ENCODE measurements at regions not wholly inside any gene's neighbourhood (a gene's known extent, or its start where the extent isn't known, plus 50 kb on each side); places are given as distances from the start of the nearest gene placed in this dataset.

DNA sequence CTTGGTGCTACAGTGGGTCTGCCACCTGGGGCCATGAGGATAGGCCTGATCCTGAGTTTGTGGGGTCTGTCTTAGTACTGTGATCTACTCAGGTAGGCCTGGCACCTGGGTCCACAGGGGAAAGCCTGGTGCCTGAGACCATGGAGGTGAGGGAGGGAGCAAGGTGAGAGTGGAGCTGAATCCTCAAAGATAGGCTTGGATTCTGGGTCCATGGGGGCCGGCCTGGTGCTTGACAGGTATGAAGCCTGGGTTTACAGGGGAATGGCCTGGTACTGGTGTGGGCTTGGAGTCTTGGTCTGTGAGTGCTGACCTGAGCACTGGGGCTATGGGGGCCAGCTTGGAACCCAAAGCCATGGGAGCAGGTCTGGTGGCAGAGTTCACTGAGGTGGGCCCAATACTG, 439.2 kb upstream of the SMARCA2 start:
- no peak for DNase-seq (ENCODE audit: low spot score)
- H3K27ac Mint-ChIP-seq (ENCODE audit: unreplicated experiment), result no peak overlapping the region
- TF ChIP-seq CTCF (IDR thresholded peaks at IDR 0.05), result no peak
- H3K36me3 Mint-ChIP-seq (ENCODE audit: low read depth), result no peaks in the 10 kb centered on the region
- H3K27me3 Mint-ChIP-seq (ENCODE audit: low read depth), result no peaks in the 10 kb centered on the region
- no peak overlapping the region for H3K4me3 Mint-ChIP-seq (ENCODE audit: unreplicated experiment)
- H3K9me3 Mint-ChIP-seq (ENCODE audit: low read depth), result peaks cover 23% of the 10 kb centered on the region
- no peaks in the 10 kb centered on the region for H3K4me1 Mint-ChIP-seq (ENCODE audit: low read depth)

GRCh38 chr9:1580215-1580614, 434.9 kb upstream of the SMARCA2 start:
- no peak for TF ChIP-seq CTCF (IDR thresholded peaks at IDR 0.05)
- H3K4me1 Mint-ChIP-seq (ENCODE audit: low read depth), result no peaks in the 10 kb centered on the region
- DNase-seq (ENCODE audit: low spot score), result no peak
- H3K4me3 Mint-ChIP-seq (ENCODE audit: unreplicated experiment), result no peak overlapping the region
- H3K36me3 Mint-ChIP-seq (ENCODE audit: low read depth), result no peaks in the 10 kb centered on the region
- no peak overlapping the region for H3K27ac Mint-ChIP-seq (ENCODE audit: unreplicated experiment)
- peaks cover 28% of the 10 kb centered on the region for H3K9me3 Mint-ChIP-seq (ENCODE audit: low read depth)
- no peaks in the 10 kb centered on the region for H3K27me3 Mint-ChIP-seq (ENCODE audit: low read depth)

GRCh38 chr9:1581926-1582325, 433.2 kb upstream of the SMARCA2 start:
- Mint-ChIP-seq H3K4me1 (ENCODE audit: low read depth) (no peaks in the 10 kb centered on the region), H3K27me3 (ENCODE audit: low read depth) (no peaks in the 10 kb centered on the region), H3K36me3 (ENCODE audit: low read depth) (no peaks in the 10 kb centered on the region), H3K27ac (ENCODE audit: unreplicated experiment) (no peak overlapping the region), H3K9me3 (ENCODE audit: low read depth) (peaks cover 24% of the 10 kb centered on the region), H3K4me3 (ENCODE audit: unreplicated experiment) (no peak overlapping the region)
- DNase-seq (ENCODE audit: low spot score), result no peak
- TF ChIP-seq CTCF (IDR thresholded peaks at IDR 0.05), result no peak

GRCh38 chr9:1591310-1591709, 423.8 kb upstream of the SMARCA2 start:
- H3K27ac Mint-ChIP-seq (ENCODE audit: unreplicated experiment), result no peak overlapping the region
- no peaks in the 10 kb centered on the region for H3K36me3 Mint-ChIP-seq (ENCODE audit: low read depth)
- no peak for TF ChIP-seq CTCF (IDR thresholded peaks at IDR 0.05)
- H3K4me3 Mint-ChIP-seq (ENCODE audit: unreplicated experiment), result no peak overlapping the region
- no peaks in the 10 kb centered on the region for H3K27me3 Mint-ChIP-seq (ENCODE audit: low read depth)
- peaks cover 33% of the 10 kb centered on the region for H3K9me3 Mint-ChIP-seq (ENCODE audit: low read depth)
- no peaks in the 10 kb centered on the region for H3K4me1 Mint-ChIP-seq (ENCODE audit: low read depth)
- DNase-seq (ENCODE audit: low spot score), result no peak

DNA sequence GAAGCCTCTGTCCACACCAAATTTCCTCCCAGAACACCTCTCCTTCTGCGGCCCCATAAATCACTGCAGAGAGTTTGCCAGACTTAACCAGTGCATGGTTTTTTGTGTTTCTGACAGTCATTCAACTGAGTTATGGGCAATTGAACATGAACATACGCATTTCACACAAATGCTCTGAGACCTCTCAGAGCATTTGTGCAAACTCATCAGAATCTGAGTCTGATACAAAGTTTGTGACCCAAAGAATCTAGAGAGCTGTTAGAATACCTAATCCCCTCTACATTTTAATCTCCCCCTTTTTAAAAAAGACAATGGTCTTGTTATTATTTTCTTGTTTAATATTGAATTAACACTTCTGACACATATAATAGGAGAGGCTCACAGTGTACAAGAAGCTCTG, 416.9 kb upstream of the SMARCA2 start:
- Mint-ChIP-seq H3K27ac (ENCODE audit: unreplicated experiment) (no peak overlapping the region), H3K9me3 (ENCODE audit: low read depth) (peaks cover 5% of the 10 kb centered on the region), H3K4me3 (ENCODE audit: unreplicated experiment) (no peak overlapping the region), H3K36me3 (ENCODE audit: low read depth) (no peaks in the 10 kb centered on the region), H3K27me3 (ENCODE audit: low read depth) (no peaks in the 10 kb centered on the region), H3K4me1 (ENCODE audit: low read depth) (no peaks in the 10 kb centered on the region)
- no peak for TF ChIP-seq CTCF (IDR thresholded peaks at IDR 0.05)
- DNase-seq (ENCODE audit: low spot score), result no peak
